Trophoblast cell (in vitro differentiated cells and primary cell): ENCODE measurements at regions not wholly inside any gene's neighbourhood (a gene's known extent, or its start where the extent isn't known, plus 50 kb on each side); places are given as distances from the start of the nearest gene placed in this dataset.

ENCODE experiments used
- DNase-seq, 2 donors: peaks; one replicate each; pipeline ENCODE4 v3.0.0-alpha.2; 2016
- H2AFZ ChIP-seq: 2 replicates; pipeline ENCODE4 v1.6.1; 2013; ENCODE audit warnings: low read length, moderate library complexity, mild to moderate bottlenecking; ENCODE audit not compliant: insufficient read depth, poor library complexity
- H2AK5ac ChIP-seq: 2 replicates; pipeline ENCODE4 v1.6.1; 2013; ENCODE audit warnings: mild to moderate bottlenecking, low read length
- H2BK120ac ChIP-seq: 2 replicates; pipeline ENCODE4 v1.6.1; 2013; ENCODE audit warnings: low read length, mild to moderate bottlenecking, moderate library complexity; ENCODE audit not compliant: insufficient read depth, poor library complexity
- H2BK12ac ChIP-seq: 2 replicates; pipeline ENCODE4 v1.6.1; 2013; ENCODE audit warnings: mild to moderate bottlenecking, low read length, moderate library complexity
- H2BK5ac ChIP-seq: 2 replicates; pipeline ENCODE4 v1.6.1; 2013; ENCODE audit warnings: low read length, low read depth, moderate library complexity, mild to moderate bottlenecking; ENCODE audit not compliant: poor library complexity
- H3K14ac ChIP-seq: 2 replicates; pipeline ENCODE4 v1.6.1; 2013; ENCODE audit warnings: mild to moderate bottlenecking, low read length
- H3K18ac ChIP-seq: 2 replicates; pipeline ENCODE4 v1.6.1; 2013; ENCODE audit warnings: mild to moderate bottlenecking, low read length
- H3K23ac ChIP-seq: 2 replicates; pipeline ENCODE4 v1.6.1; 2013; ENCODE audit warnings: low read length
- H3K27ac ChIP-seq: 2 replicates; pipeline ENCODE4 v1.5.1; 2013; ENCODE audit warnings: low read depth, mild to moderate bottlenecking, inconsistent platforms, low read length, moderate library complexity
- H3K27me3 ChIP-seq: 2 replicates; pipeline ENCODE4 v1.6.1; 2013; ENCODE audit warnings: inconsistent platforms, mild to moderate bottlenecking, low read length, moderate library complexity; ENCODE audit not compliant: insufficient read depth
- H3K36me3 ChIP-seq, 2 experiments: 1 replicate in 1 of 2; 2 replicates in 1 of 2; pipeline ENCODE4 v1.6.1; 2013; ENCODE audit warnings: low read length in 2 of 2, mild to moderate bottlenecking in 2 of 2, moderate library complexity in 1 of 2; ENCODE audit not compliant: insufficient read depth in 2 of 2, control insufficient read depth in 1 of 2
- H3K4ac ChIP-seq: 2 replicates; pipeline ENCODE4 v1.6.1; 2013; ENCODE audit warnings: low read depth, mild to moderate bottlenecking, low read length, moderate library complexity
- H3K4me1 ChIP-seq, 2 experiments: 1 replicate in 1 of 2; 2 replicates in 1 of 2; pipeline ENCODE4 v1.6.1; 2013; ENCODE audit warnings: low read length in 2 of 2, mild to moderate bottlenecking in 2 of 2, moderate library complexity in 1 of 2; ENCODE audit not compliant: insufficient read depth in 2 of 2, control insufficient read depth in 1 of 2
- H3K4me2 ChIP-seq: 2 replicates; pipeline ENCODE4 v1.6.1; 2013; ENCODE audit warnings: inconsistent platforms, mild to moderate bottlenecking, low read length, moderate library complexity
- H3K4me3 ChIP-seq: 2 replicates; pipeline ENCODE4 v1.5.1; 2013; ENCODE audit warnings: mild to moderate bottlenecking, low read depth, low read length, inconsistent platforms
- H3K79me1 ChIP-seq: one replicate; pipeline ENCODE4 v1.6.1; 2013; ENCODE audit warnings: low read length
- H3K79me2 ChIP-seq: 2 replicates; pipeline ENCODE4 v1.6.1; 2013; ENCODE audit warnings: low read length, mild to moderate bottlenecking; ENCODE audit not compliant: control insufficient read depth, insufficient read depth, poor library complexity
- H3K9ac ChIP-seq: 2 replicates; pipeline ENCODE4 v1.6.1; 2013; ENCODE audit warnings: mild to moderate bottlenecking, low read length
- H3K9me3 ChIP-seq: 2 replicates; pipeline ENCODE4 v1.6.1; 2013; ENCODE audit warnings: low read depth, mild to moderate bottlenecking, control low read depth, inconsistent platforms, low read length; ENCODE audit not compliant: insufficient read depth
- H4K12ac ChIP-seq: 2 replicates; pipeline ENCODE4 v1.6.1; 2013; ENCODE audit warnings: low read depth, mild to moderate bottlenecking, low read length, moderate library complexity
- H4K8ac ChIP-seq: 2 replicates; pipeline ENCODE4 v1.6.1; 2013; ENCODE audit warnings: low read depth, mild to moderate bottlenecking, low read length, moderate library complexity
- H4K91ac ChIP-seq: one replicate; pipeline ENCODE4 v1.6.1; 2013; ENCODE audit warnings: low read depth, mild to moderate bottlenecking, low read length, moderate library complexity
- WGBS: extraction: QIAGEN DNeasy Blood & Tissue Kit; methylation state at CpG from one replicate; pipeline ENCODE4 v1.1.7; 2013; ENCODE audit warnings: missing lambda C conversion rate; ENCODE audit not compliant: insufficient read length, insufficient coverage; ENCODE audit errors: extremely low coverage; 5-methylcytosine and 5-hydroxymethylcytosine counted together

GRCh38 chr1:238648296-238648695 is 738.1 kb upstream of the CHRM3 start:
- Histone ChIP-seq H4K8ac (no peak overlapping the region), H3K79me2 (no peaks in the 10 kb centered on the region), H3K27ac (no peak overlapping the region), H2BK5ac (no peak overlapping the region), H4K91ac (no peak overlapping the region), H3K4ac (no peak overlapping the region), H3K23ac (no peak overlapping the region), H3K4me3 (no peak overlapping the region), H3K9me3 (no peaks in the 10 kb centered on the region), H3K18ac (no peak overlapping the region), H3K9ac (no peak overlapping the region), H3K36me3 (no peaks in the 10 kb centered on the region), H2AK5ac (no peak overlapping the region), H3K14ac (no peak overlapping the region), H3K79me1 (peaks cover 3% of the 10 kb centered on the region), H3K27me3 (no peaks in the 10 kb centered on the region), H4K12ac (no peak overlapping the region), H3K4me1 (peaks cover 0 to 2% of the 10 kb centered on the region in 2 experiments), H2BK12ac (no peak overlapping the region), H2BK120ac (no peak overlapping the region), H3K4me2 (no peak overlapping the region), H2AFZ (no peak overlapping the region)
- no CpG with 5 or more reads among the region's 1 CpG for WGBS
- DNase-seq, result no peak

GRCh38 chr1:238647877-238648276 is 738.5 kb upstream of the CHRM3 start:
- Histone ChIP-seq H2AFZ (no peak overlapping the region), H3K4ac (no peak overlapping the region)

GRCh38 chr1:238642231-238642630 is 744.1 kb upstream of the CHRM3 start:
- no peak overlapping the region for H2BK12ac ChIP-seq
- no peak overlapping the region for H2BK120ac ChIP-seq
- H3K27ac ChIP-seq, result no peak overlapping the region
- H3K9me3 ChIP-seq, result no peaks in the 10 kb centered on the region
- no peak overlapping the region for H2AK5ac ChIP-seq
- H4K91ac ChIP-seq, result no peak overlapping the region
- no peak overlapping the region for H3K9ac ChIP-seq
- no peak overlapping the region for H3K4ac ChIP-seq
- H3K4me3 ChIP-seq, result no peak overlapping the region
- H3K4me1 ChIP-seq, result peaks cover 0 to 2% of the 10 kb centered on the region in 2 experiments
- no peak overlapping the region for H3K14ac ChIP-seq
- no peak overlapping the region for H3K4me2 ChIP-seq
- no peak overlapping the region for H4K12ac ChIP-seq
- DNase-seq, result peak in 1 of 2 donors; percentile 15
- WGBS, result no CpG with 5 or more reads among the region's 4 CpGs
- no peak overlapping the region for H3K23ac ChIP-seq
- no peaks in the 10 kb centered on the region for H3K27me3 ChIP-seq
- no peak overlapping the region for H4K8ac ChIP-seq
- no peak overlapping the region for H2BK5ac ChIP-seq
- H3K36me3 ChIP-seq, result no peaks in the 10 kb centered on the region
- H3K79me2 ChIP-seq, result no peaks in the 10 kb centered on the region
- H2AFZ ChIP-seq, result no peak overlapping the region
- no peak overlapping the region for H3K18ac ChIP-seq
- peaks cover 3% of the 10 kb centered on the region for H3K79me1 ChIP-seq

More at GRCh38 chr1:238647877-238648276, 738.5 kb upstream of the CHRM3 start:
- no peak overlapping the region for H3K4me3 ChIP-seq
- H3K18ac ChIP-seq, result no peak overlapping the region
- no peaks in the 10 kb centered on the region for H3K9me3 ChIP-seq
- H3K4me2 ChIP-seq, result no peak overlapping the region
- H3K27me3 ChIP-seq, result no peaks in the 10 kb centered on the region
- H2BK120ac ChIP-seq, result no peak overlapping the region
- peaks cover 3% of the 10 kb centered on the region for H3K79me1 ChIP-seq
- H3K14ac ChIP-seq, result no peak overlapping the region
- WGBS, result no CpG with 5 or more reads among the region's 3 CpGs
- H2AK5ac ChIP-seq, result no peak overlapping the region
- no peak overlapping the region for H2BK5ac ChIP-seq
- no peaks in the 10 kb centered on the region for H3K79me2 ChIP-seq
- H4K8ac ChIP-seq, result no peak overlapping the region
- H3K36me3 ChIP-seq, result no peaks in the 10 kb centered on the region
- H3K23ac ChIP-seq, result no peak overlapping the region
- no peak overlapping the region for H3K9ac ChIP-seq
- peaks cover 0 to 2% of the 10 kb centered on the region in 2 experiments for H3K4me1 ChIP-seq
- no peak overlapping the region for H4K12ac ChIP-seq
- H2BK12ac ChIP-seq, result no peak overlapping the region
- peak; percentile 46 to 74 for DNase-seq
- H4K91ac ChIP-seq, result no peak overlapping the region
- peak overlapping the region; percentile 61 for H3K27ac ChIP-seq

- Histone ChIP-seq H3K23ac (no peak overlapping the region), H2AFZ (no peak overlapping the region), H3K79me2 (no peaks in the 10 kb centered on the region), H2BK120ac (no peak overlapping the region), H3K9ac (no peak overlapping the region), H3K4me2 (no peak overlapping the region), H3K27me3 (no peaks in the 10 kb centered on the region), H2BK5ac (no peak overlapping the region), H3K4me3 (no peak overlapping the region), H3K79me1 (no peaks in the 10 kb centered on the region), H3K18ac (no peak overlapping the region), H3K14ac (no peak overlapping the region), H2BK12ac (no peak overlapping the region), H4K12ac (no peak overlapping the region), H3K4me1 (no peaks in the 10 kb centered on the region), H3K4ac (no peak overlapping the region), H3K9me3 (no peaks in the 10 kb centered on the region), H3K27ac (no peak overlapping the region), H4K91ac (no peak overlapping the region), H4K8ac (no peak overlapping the region), H2AK5ac (no peak overlapping the region), H3K36me3 (no peaks in the 10 kb centered on the region)
- no peak for DNase-seq
These were observed 746.5 kb upstream of the CHRM3 start for GRCh38 chr1:238639861-238640260.
